Muscle layer of duodenum (tissue), 2 donors: ENCODE measurements at regions not wholly inside any gene's neighbourhood (a gene's known extent, or its start where the extent isn't known, plus 50 kb on each side); places are given as distances from the start of the nearest gene placed in this dataset.

Source experiments
- H3K27ac ChIP-seq: one replicate; pipeline ENCODE4 v1.7.0; 2013; ENCODE audit warnings: mild to moderate bottlenecking, low read length
- H3K27me3 ChIP-seq: one replicate; pipeline ENCODE4 v1.7.0; 2013; ENCODE audit warnings: low read depth, mild to moderate bottlenecking, control low read depth, low read length
- H3K36me3 ChIP-seq, 2 donors: one replicate each; pipeline ENCODE4 v1.7.0; 2013; ENCODE audit warnings: low read length in 2 of 2, control low read depth in 1 of 2, mild to moderate bottlenecking in 1 of 2; ENCODE audit not compliant: insufficient read depth in 2 of 2, control insufficient read depth in 1 of 2
- H3K4me1 ChIP-seq, 2 donors: one replicate each; pipeline ENCODE4 v1.7.0; 2013; ENCODE audit warnings: low read length in 2 of 2, mild to moderate bottlenecking in 2 of 2, control low read depth in 1 of 2, moderate library complexity in 1 of 2; ENCODE audit not compliant: insufficient read depth in 2 of 2, control insufficient read depth in 1 of 2
- H3K4me3 ChIP-seq, 2 donors: one replicate each; pipeline ENCODE4 v1.7.0; 2013; ENCODE audit warnings: low read length in 2 of 2, low read depth in 1 of 2, mild to moderate bottlenecking in 1 of 2
- H3K9me3 ChIP-seq, 2 donors: one replicate each; pipeline ENCODE4 v1.7.0; 2013; ENCODE audit warnings: low read length in 2 of 2, control low read depth in 1 of 2, mild to moderate bottlenecking in 1 of 2; ENCODE audit not compliant: control insufficient read depth in 1 of 2
- donor health status: healthy.

- H3K27ac ChIP-seq, result no peak overlapping the region
- no peaks in the 10 kb centered on the region for H3K4me1 ChIP-seq
- no peaks in the 10 kb centered on the region for H3K36me3 ChIP-seq
- H3K9me3 ChIP-seq, result no peaks in the 10 kb centered on the region
- H3K4me3 ChIP-seq, result no peak overlapping the region
- no peaks in the 10 kb centered on the region for H3K27me3 ChIP-seq
Measured at GRCh38 chr6:122136386-122136785, 263.1 kb upstream of the HSF2 start.

GRCh38 chr6:122140031-122140430 lies 259.4 kb upstream of the HSF2 start:
- Histone ChIP-seq H3K36me3 (no peaks in the 10 kb centered on the region), H3K27ac (no peak overlapping the region), H3K9me3 (no peaks in the 10 kb centered on the region), H3K4me1 (no peaks in the 10 kb centered on the region), H3K4me3 (no peak overlapping the region), H3K27me3 (no peaks in the 10 kb centered on the region)

GRCh38 chr6:122141246-122141645 lies 258.2 kb upstream of the HSF2 start:
- Histone ChIP-seq H3K9me3 (no peaks in the 10 kb centered on the region), H3K27ac (no peak overlapping the region), H3K36me3 (no peaks in the 10 kb centered on the region), H3K27me3 (no peaks in the 10 kb centered on the region), H3K4me3 (no peak overlapping the region), H3K4me1 (no peaks in the 10 kb centered on the region)

- Histone ChIP-seq H3K36me3 (no peaks in the 10 kb centered on the region), H3K4me1 (no peaks in the 10 kb centered on the region), H3K27me3 (no peaks in the 10 kb centered on the region), H3K9me3 (no peaks in the 10 kb centered on the region), H3K4me3 (no peak overlapping the region), H3K27ac (no peak overlapping the region)
Measured at GRCh38 chr6:122143813-122144601, 255.4 kb upstream of the HSF2 start.

- H3K36me3 ChIP-seq, result no peaks in the 10 kb centered on the region
- no peaks in the 10 kb centered on the region for H3K4me1 ChIP-seq
- H3K27ac ChIP-seq, result no peak overlapping the region
- H3K9me3 ChIP-seq, result no peaks in the 10 kb centered on the region
- no peak overlapping the region for H3K4me3 ChIP-seq
- H3K27me3 ChIP-seq, result no peaks in the 10 kb centered on the region
Measured at GRCh38 chr6:122145246-122145645, 254.2 kb upstream of the HSF2 start.

GRCh38 chr6:122145741-122146240 lies 253.7 kb upstream of the HSF2 start:
- Histone ChIP-seq H3K27ac (no peak overlapping the region), H3K4me1 (no peaks in the 10 kb centered on the region), H3K9me3 (no peaks in the 10 kb centered on the region), H3K27me3 (no peaks in the 10 kb centered on the region), H3K36me3 (no peaks in the 10 kb centered on the region), H3K4me3 (no peak overlapping the region)

GRCh38 chr6:122147291-122147690 lies 252.2 kb upstream of the HSF2 start:
- no peak overlapping the region for H3K27ac ChIP-seq
- H3K4me1 ChIP-seq, result no peaks in the 10 kb centered on the region
- no peaks in the 10 kb centered on the region for H3K9me3 ChIP-seq
- no peaks in the 10 kb centered on the region for H3K27me3 ChIP-seq
- H3K36me3 ChIP-seq, result no peaks in the 10 kb centered on the region
- no peak overlapping the region for H3K4me3 ChIP-seq

- Histone ChIP-seq H3K9me3 (no peaks in the 10 kb centered on the region), H3K4me3 (no peak overlapping the region), H3K36me3 (no peaks in the 10 kb centered on the region), H3K27ac (no peak overlapping the region), H3K4me1 (peaks cover 0 to 4% of the 10 kb centered on the region in 2 donors), H3K27me3 (no peaks in the 10 kb centered on the region)
Measured at GRCh38 chr6:122151066-122151465, 248.4 kb upstream of the HSF2 start.

GRCh38 chr6:122151763-122152162 lies 247.7 kb upstream of the HSF2 start:
- Histone ChIP-seq H3K9me3 (no peaks in the 10 kb centered on the region), H3K27ac (no peak overlapping the region), H3K27me3 (no peaks in the 10 kb centered on the region), H3K4me3 (no peak overlapping the region), H3K36me3 (no peaks in the 10 kb centered on the region), H3K4me1 (peaks cover 0 to 4% of the 10 kb centered on the region in 2 donors)

- Histone ChIP-seq H3K27me3 (no peaks in the 10 kb centered on the region), H3K36me3 (no peaks in the 10 kb centered on the region), H3K4me1 (peaks cover 0 to 4% of the 10 kb centered on the region in 2 donors), H3K27ac (no peak overlapping the region), H3K9me3 (no peaks in the 10 kb centered on the region), H3K4me3 (no peak overlapping the region)
Measured at GRCh38 chr6:122153557-122153956, 245.9 kb upstream of the HSF2 start.

GRCh38 chr6:122154155-122154554 lies 245.3 kb upstream of the HSF2 start:
- H3K27ac ChIP-seq, result no peak overlapping the region
- H3K4me3 ChIP-seq, result no peak overlapping the region
- peaks cover 0 to 4% of the 10 kb centered on the region in 2 donors for H3K4me1 ChIP-seq
- H3K27me3 ChIP-seq, result no peaks in the 10 kb centered on the region
- no peaks in the 10 kb centered on the region for H3K9me3 ChIP-seq
- H3K36me3 ChIP-seq, result no peaks in the 10 kb centered on the region
